PC-9 (cell line): ENCODE measurements at regions not wholly inside any gene's neighbourhood (a gene's known extent, or its start where the extent isn't known, plus 50 kb on each side); places are given as distances from the start of the nearest gene placed in this dataset.

Source experiments
- BruUV-seq: library from RNA; stranded (reverse); fragments of 400-500 nt; replicated peaks from 2 replicates; lab custom pipeline; 2021; lab: Mats Ljungman, UMichigan
- CTCF ChIA-PET: fragments of 300-600 bp; sonication (Branson Sonifier 250); formaldehyde crosslinking; loops from one replicate; lab custom pipeline; 2022; ENCODE audit warnings: antibody characterized with exemption; lab: Charles Lee
- POLR2A ChIA-PET: fragments of 300-600 bp; sonication (Branson Sonifier 250); formaldehyde crosslinking; loops from one replicate; lab custom pipeline; 2022; ENCODE audit warnings: antibody characterized with exemption; ENCODE audit not compliant: unreplicated experiment; lab: Charles Lee
- DNase-seq, 2 experiments: peaks; one replicate each; pipeline versions ENCODE4 v3.0.0 to v3.0.0-alpha.2; 2015 to 2022; ENCODE audit warnings: mixed read lengths in 1 of 2
- H2AFZ ChIP-seq: fragments of 200-600 bp; sonication (generic); 2 replicates; pipeline ENCODE4 v1.8.1; 2017; ENCODE audit warnings: antibody characterized with exemption
- H3F3A ChIP-seq: fragments of 200-600 bp; sonication (generic); 2 replicates; pipeline ENCODE4 v1.8.1; 2017; ENCODE audit warnings: antibody characterized with exemption, mild to moderate bottlenecking, low read depth; ENCODE audit not compliant: insufficient read depth
- H3K27ac ChIP-seq: fragments of 200-600 bp; sonication (generic); 2 replicates; pipeline ENCODE4 v1.6.1; 2016; ENCODE audit warnings: mixed run types
- H3K27me3 ChIP-seq: fragments of 200-600 bp; sonication (generic); 2 replicates; pipeline ENCODE4 v1.6.1; 2016; ENCODE audit warnings: low read depth, mixed run types; ENCODE audit not compliant: insufficient read depth
- H3K36me3 ChIP-seq: fragments of 200-600 bp; sonication (generic); 2 replicates; pipeline ENCODE4 v1.6.1; 2016; ENCODE audit warnings: low read depth, mixed run types
- H3K4me1 ChIP-seq: fragments of 200-600 bp; sonication (generic); replicated peaks from 2 replicates; pipeline ENCODE4 v1.6.1; 2016; ENCODE audit warnings: mixed run types; ENCODE audit not compliant: insufficient read depth
- H3K4me2 ChIP-seq: fragments of 200-600 bp; sonication (generic); 2 replicates; pipeline ENCODE4 v1.6.1; 2017; ENCODE audit warnings: mixed run types
- H3K4me3 ChIP-seq: fragments of 200-600 bp; sonication (generic); 2 replicates; pipeline ENCODE4 v1.6.1; 2016; ENCODE audit warnings: mixed run types
- H3K79me2 ChIP-seq: fragments of 200-600 bp; sonication (generic); 2 replicates; pipeline ENCODE4 v1.6.1; 2017; ENCODE audit warnings: low read depth, mixed run types
- H3K9me2 ChIP-seq: fragments of 200-600 bp; sonication (generic); 2 replicates; pipeline ENCODE4 v1.8.1; 2017; ENCODE audit warnings: mild to moderate bottlenecking; ENCODE audit not compliant: insufficient read depth
- H3K9me3 ChIP-seq: fragments of 200-600 bp; sonication (generic); 2 replicates; pipeline ENCODE4 v1.8.1; 2016; ENCODE audit warnings: low read depth; ENCODE audit not compliant: insufficient read depth
- H4K20me1 ChIP-seq: fragments of 200-600 bp; sonication (generic); 2 replicates; pipeline ENCODE4 v1.8.1; 2017; ENCODE audit not compliant: insufficient read depth
- CTCF ChIP-seq: fragments of 200-600 bp; sonication (generic); conservative IDR thresholded peaks from 2 replicates; pipeline ENCODE4 v1.6.1; 2017; ENCODE audit warnings: mixed run types, antibody characterized with exemption, mild to moderate bottlenecking, moderate library complexity
- EZH2 ChIP-seq: fragments of 200-600 bp; sonication (generic); IDR thresholded peaks from 2 replicates; pipeline ENCODE4 v1.8.0; 2017; ENCODE audit warnings: antibody characterized with exemption, low read depth
- intact Hi-C: fragments of 100-400 bp; cut with micrococcal nuclease; formaldehyde crosslinking; loops from one replicate; pipeline ENCODE4 v1.10.0; 2022; ENCODE audit not compliant: unreplicated experiment

GRCh38 chr20:37611852-37612251, 82.0 kb upstream of the CTNNBL1 start:
- intact Hi-C loops: no loop called here
- no peak overlapping the region for H3K27ac ChIP-seq
- POLR2A ChIA-PET: no interaction called here
- no peaks in the 10 kb centered on the region for H3K36me3 ChIP-seq
- H3F3A ChIP-seq: no peaks in the 10 kb centered on the region
- no peak for DNase-seq
- no peaks in the 10 kb centered on the region for H3K4me1 ChIP-seq
- peaks cover 80% of the 10 kb centered on the region for H3K27me3 ChIP-seq
- H3K4me2 ChIP-seq: no peak overlapping the region
- no peaks in the 10 kb centered on the region for H3K9me2 ChIP-seq
- H3K9me3 ChIP-seq: no peaks in the 10 kb centered on the region
- no peak overlapping the region for H2AFZ ChIP-seq
- CTCF ChIA-PET: no interaction called here
- no peak overlapping the region for H3K4me3 ChIP-seq
- H3K79me2 ChIP-seq: no peaks in the 10 kb centered on the region
- H4K20me1 ChIP-seq: no peaks in the 10 kb centered on the region
- TF ChIP-seq CTCF: no peak
- no peak for TF ChIP-seq EZH2
- BruUV-seq: no TSS peak

- ChIA-PET CTCF (no interaction called here), POLR2A (no interaction called here)
- no peak overlapping the region for H3K4me2 ChIP-seq
- no peak overlapping the region for H3K27ac ChIP-seq
- intact Hi-C loops: no loop called here
- H3F3A ChIP-seq: no peaks in the 10 kb centered on the region
- TF ChIP-seq EZH2 (no peak), CTCF (no peak)
- no peaks in the 10 kb centered on the region for H3K79me2 ChIP-seq
- no peaks in the 10 kb centered on the region for H3K4me1 ChIP-seq
- DNase-seq: no peak
- no peaks in the 10 kb centered on the region for H3K9me2 ChIP-seq
- no peak overlapping the region for H2AFZ ChIP-seq
- H3K36me3 ChIP-seq: no peaks in the 10 kb centered on the region
- H4K20me1 ChIP-seq: no peaks in the 10 kb centered on the region
- BruUV-seq: no TSS peak
- no peak overlapping the region for H3K4me3 ChIP-seq
- H3K9me3 ChIP-seq: no peaks in the 10 kb centered on the region
- H3K27me3 ChIP-seq: peaks cover 80% of the 10 kb centered on the region
Observed at GRCh38 chr20:37611346-37611745, 82.5 kb upstream of the CTNNBL1 start.

GRCh38 chr20:37610203-37610798, 82.6 kb upstream of the BLCAP start:
- Histone ChIP-seq H3K4me2 (no peak overlapping the region), H3F3A (no peaks in the 10 kb centered on the region), H3K9me3 (no peaks in the 10 kb centered on the region), H4K20me1 (no peaks in the 10 kb centered on the region), H3K4me1 (no peaks in the 10 kb centered on the region), H3K27me3 (peaks cover 86% of the 10 kb centered on the region), H3K79me2 (no peaks in the 10 kb centered on the region), H3K9me2 (no peaks in the 10 kb centered on the region), H3K4me3 (no peak overlapping the region), H3K27ac (no peak overlapping the region), H2AFZ (no peak overlapping the region), H3K36me3 (no peaks in the 10 kb centered on the region)
- CTCF ChIA-PET: no interaction called here
- no peak for DNase-seq
- POLR2A ChIA-PET: no interaction called here
- BruUV-seq: no TSS peak
- TF ChIP-seq CTCF (no peak), EZH2 (no peak)
- intact Hi-C loops: no loop called here
